Muscle layer of duodenum (tissue), 2 donors: ENCODE measurements at regions not wholly inside any gene's neighbourhood (a gene's known extent, or its start where the extent isn't known, plus 50 kb on each side); places are given as distances from the start of the nearest gene placed in this dataset.

Source experiments
- H3K27ac ChIP-seq: one replicate; pipeline ENCODE4 v1.7.0; 2013; ENCODE audit warnings: mild to moderate bottlenecking, low read length
- H3K27me3 ChIP-seq: one replicate; pipeline ENCODE4 v1.7.0; 2013; ENCODE audit warnings: low read depth, mild to moderate bottlenecking, control low read depth, low read length
- H3K36me3 ChIP-seq, 2 donors: one replicate each; pipeline ENCODE4 v1.7.0; 2013; ENCODE audit warnings: low read length in 2 of 2, control low read depth in 1 of 2, mild to moderate bottlenecking in 1 of 2; ENCODE audit not compliant: insufficient read depth in 2 of 2, control insufficient read depth in 1 of 2
- H3K4me1 ChIP-seq, 2 donors: one replicate each; pipeline ENCODE4 v1.7.0; 2013; ENCODE audit warnings: low read length in 2 of 2, mild to moderate bottlenecking in 2 of 2, control low read depth in 1 of 2, moderate library complexity in 1 of 2; ENCODE audit not compliant: insufficient read depth in 2 of 2, control insufficient read depth in 1 of 2
- H3K4me3 ChIP-seq, 2 donors: one replicate each; pipeline ENCODE4 v1.7.0; 2013; ENCODE audit warnings: low read length in 2 of 2, low read depth in 1 of 2, mild to moderate bottlenecking in 1 of 2
- H3K9me3 ChIP-seq, 2 donors: one replicate each; pipeline ENCODE4 v1.7.0; 2013; ENCODE audit warnings: low read length in 2 of 2, control low read depth in 1 of 2, mild to moderate bottlenecking in 1 of 2; ENCODE audit not compliant: control insufficient read depth in 1 of 2
- donor health status: healthy.

DNA sequence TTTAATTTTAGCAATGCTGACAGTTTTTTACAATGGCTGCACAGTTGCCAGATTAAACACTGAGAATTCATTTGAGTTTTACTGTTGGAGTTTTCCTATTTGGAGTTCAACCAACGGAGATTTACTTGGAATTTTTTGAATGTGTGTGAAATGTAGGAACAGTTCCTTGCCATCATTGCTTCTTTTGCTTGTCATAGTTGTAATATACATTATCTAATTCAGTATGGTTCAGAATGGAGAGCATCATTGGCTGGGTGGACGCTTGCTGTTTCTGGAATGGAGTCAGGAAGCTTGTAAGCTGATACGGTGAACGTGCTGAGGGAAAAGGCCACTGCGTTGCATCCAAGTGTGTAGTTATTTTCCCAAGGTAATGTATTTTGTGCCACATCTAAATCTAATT lies 404.3 kb upstream of the KLF6 start:
- H3K4me3 ChIP-seq = no peak overlapping the region
- no peaks in the 10 kb centered on the region for H3K36me3 ChIP-seq
- no peaks in the 10 kb centered on the region for H3K4me1 ChIP-seq
- no peak overlapping the region for H3K27ac ChIP-seq
- no peaks in the 10 kb centered on the region for H3K9me3 ChIP-seq
- H3K27me3 ChIP-seq = no peaks in the 10 kb centered on the region

DNA sequence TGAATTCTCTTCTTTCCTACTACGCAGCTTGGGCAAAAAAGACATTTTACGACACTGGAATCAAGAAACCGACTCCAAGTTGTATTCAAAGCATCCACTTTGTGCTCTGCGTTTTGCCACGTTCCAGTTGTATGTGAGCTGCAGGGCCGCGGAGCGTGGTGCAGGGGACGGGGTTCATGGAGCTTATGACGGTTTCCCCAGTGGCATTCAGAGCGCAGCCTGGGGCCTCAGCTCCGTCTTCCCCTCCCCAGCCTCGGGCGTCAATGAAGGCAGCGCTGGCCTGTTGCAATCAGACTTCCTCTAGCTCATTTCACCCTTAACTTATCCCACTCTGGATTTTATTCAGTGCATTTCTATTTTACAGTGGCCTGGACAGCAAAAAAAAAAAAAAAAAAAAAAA lies 403.4 kb upstream of the KLF6 start:
- H3K27ac ChIP-seq = no peak overlapping the region
- no peaks in the 10 kb centered on the region for H3K4me1 ChIP-seq
- no peaks in the 10 kb centered on the region for H3K9me3 ChIP-seq
- no peaks in the 10 kb centered on the region for H3K27me3 ChIP-seq
- H3K4me3 ChIP-seq = no peak overlapping the region
- H3K36me3 ChIP-seq = no peaks in the 10 kb centered on the region

DNA sequence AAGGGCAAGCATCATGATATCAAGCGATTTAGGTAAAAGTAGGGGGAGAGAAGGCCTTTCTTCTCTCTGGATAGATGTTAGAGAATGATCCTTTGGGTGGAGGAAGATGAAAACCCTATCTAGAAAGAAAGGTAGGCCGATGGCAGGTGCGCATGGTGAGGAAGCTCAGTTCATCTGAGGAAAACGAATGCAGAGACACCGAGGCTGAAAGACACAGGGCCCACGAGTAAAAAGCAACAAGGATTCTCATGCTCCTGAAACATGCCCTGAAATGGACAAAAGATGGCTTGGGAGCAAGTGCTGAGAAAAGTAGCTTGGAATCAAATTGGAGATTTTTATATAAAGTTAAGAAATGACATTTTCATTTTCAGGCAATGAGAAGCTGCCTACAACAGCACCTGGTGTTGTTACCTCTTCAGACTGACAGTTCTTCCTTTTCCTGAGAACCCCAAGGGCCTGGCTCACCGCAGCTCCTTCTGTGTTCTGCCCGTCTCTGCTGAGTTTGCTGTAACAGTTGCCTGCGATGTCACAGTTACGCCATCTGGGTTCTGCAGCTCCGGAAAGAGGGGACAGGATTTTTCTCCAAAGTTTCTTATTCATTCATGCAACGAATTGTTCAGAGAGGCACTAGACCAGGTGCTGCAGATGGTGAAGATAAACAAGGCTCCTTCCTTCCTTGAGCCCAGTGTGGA lies 402.0 kb upstream of the KLF6 start:
- Histone ChIP-seq H3K27me3 (no peaks in the 10 kb centered on the region), H3K4me3 (no peak overlapping the region), H3K27ac (no peak overlapping the region), H3K9me3 (no peaks in the 10 kb centered on the region), H3K4me1 (no peaks in the 10 kb centered on the region), H3K36me3 (no peaks in the 10 kb centered on the region)

DNA sequence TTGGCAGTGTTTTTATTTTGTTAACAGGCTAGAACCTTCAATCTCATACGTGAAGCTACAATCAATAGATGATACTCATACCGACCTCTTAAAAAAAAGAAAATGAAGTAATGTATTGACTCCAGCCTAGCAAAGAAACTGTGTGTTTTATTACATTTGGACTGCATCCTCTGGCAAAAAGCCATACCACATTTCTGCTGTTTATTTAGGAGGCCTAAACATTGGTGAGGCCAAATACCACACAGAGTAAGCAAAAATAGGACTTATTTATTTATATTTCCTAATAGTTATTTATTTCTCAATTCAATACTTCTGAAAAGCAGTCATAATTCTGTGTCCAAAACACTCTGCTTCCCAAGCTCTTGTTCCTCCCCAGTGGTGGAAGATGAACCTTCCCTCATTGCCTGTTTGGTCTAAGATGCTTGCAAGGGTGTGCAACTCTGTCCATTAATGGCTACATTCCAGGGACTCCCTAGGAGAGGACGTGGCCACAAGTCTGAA lies 398.8 kb upstream of the KLF6 start:
- Histone ChIP-seq H3K27me3 (no peaks in the 10 kb centered on the region), H3K4me3 (no peak overlapping the region), H3K9me3 (no peaks in the 10 kb centered on the region), H3K36me3 (no peaks in the 10 kb centered on the region), H3K27ac (no peak overlapping the region), H3K4me1 (no peaks in the 10 kb centered on the region)

DNA sequence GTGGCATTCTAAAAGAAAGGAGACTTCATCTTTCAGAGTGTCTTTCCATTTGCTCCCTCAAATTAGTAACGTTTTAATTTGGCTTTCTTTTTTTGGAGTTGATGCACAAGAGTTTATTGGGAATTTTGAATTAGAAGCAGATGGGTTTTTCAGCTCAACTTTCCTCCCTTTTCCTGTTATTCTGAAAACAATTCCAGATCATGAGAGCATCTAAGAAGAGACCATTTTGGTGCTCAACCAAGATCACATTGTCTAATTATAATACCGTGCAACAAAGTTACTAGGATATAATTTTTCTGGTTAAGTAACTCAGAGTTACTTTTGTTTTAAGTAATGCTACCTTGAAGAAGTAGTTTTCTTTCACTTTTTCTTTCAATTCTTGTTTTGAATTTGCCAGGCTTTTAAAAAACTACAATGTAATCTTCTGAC lies 396.6 kb upstream of the KLF6 start:
- Histone ChIP-seq H3K36me3 (no peaks in the 10 kb centered on the region), H3K9me3 (no peaks in the 10 kb centered on the region), H3K4me3 (no peak overlapping the region), H3K4me1 (no peaks in the 10 kb centered on the region), H3K27me3 (no peaks in the 10 kb centered on the region), H3K27ac (no peak overlapping the region)

DNA sequence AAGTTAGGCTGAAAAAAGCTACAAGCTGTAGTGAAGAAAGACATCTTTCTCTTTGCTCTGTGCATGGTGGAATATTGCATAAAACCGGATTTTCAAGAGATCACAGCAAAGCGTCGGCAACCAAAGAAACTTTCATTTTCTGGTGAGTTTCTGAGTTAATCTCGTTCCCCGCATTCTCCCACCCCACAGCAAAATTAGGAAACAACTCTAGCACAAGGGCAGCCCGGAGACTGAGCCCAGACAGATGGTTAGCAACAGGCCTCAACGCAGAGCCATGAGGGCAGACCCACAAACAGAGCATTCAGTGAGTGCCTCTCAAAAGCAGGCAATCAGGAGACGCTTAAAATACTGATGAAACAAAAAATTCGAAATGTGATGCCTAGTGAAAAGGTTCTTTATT lies 396.1 kb upstream of the KLF6 start:
- no peaks in the 10 kb centered on the region for H3K36me3 ChIP-seq
- no peak overlapping the region for H3K4me3 ChIP-seq
- no peaks in the 10 kb centered on the region for H3K4me1 ChIP-seq
- H3K9me3 ChIP-seq = no peaks in the 10 kb centered on the region
- no peaks in the 10 kb centered on the region for H3K27me3 ChIP-seq
- no peak overlapping the region for H3K27ac ChIP-seq

DNA sequence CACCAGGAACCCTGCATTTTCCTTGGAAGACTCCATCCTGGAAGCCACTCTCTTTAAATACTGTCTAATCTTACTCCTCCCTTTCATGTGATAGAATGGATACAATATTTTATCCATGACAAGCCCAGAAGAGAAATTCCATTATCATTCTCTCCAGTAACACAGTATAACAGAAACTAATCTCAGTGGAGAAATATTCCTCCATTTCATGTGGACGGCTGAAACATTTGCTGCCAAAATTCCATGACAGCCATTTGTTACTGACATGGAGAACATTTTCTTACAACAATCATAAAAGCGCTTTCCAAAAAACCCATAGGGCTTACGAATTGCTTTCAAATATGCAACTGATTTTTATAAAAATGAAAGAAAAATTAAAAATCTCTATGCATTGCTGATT lies 392.8 kb upstream of the KLF6 start:
- H3K9me3 ChIP-seq = peaks cover 0 to 5% of the 10 kb centered on the region in 2 donors
- no peak overlapping the region for H3K4me3 ChIP-seq
- no peaks in the 10 kb centered on the region for H3K36me3 ChIP-seq
- no peaks in the 10 kb centered on the region for H3K4me1 ChIP-seq
- H3K27me3 ChIP-seq = no peaks in the 10 kb centered on the region
- H3K27ac ChIP-seq = no peak overlapping the region

DNA sequence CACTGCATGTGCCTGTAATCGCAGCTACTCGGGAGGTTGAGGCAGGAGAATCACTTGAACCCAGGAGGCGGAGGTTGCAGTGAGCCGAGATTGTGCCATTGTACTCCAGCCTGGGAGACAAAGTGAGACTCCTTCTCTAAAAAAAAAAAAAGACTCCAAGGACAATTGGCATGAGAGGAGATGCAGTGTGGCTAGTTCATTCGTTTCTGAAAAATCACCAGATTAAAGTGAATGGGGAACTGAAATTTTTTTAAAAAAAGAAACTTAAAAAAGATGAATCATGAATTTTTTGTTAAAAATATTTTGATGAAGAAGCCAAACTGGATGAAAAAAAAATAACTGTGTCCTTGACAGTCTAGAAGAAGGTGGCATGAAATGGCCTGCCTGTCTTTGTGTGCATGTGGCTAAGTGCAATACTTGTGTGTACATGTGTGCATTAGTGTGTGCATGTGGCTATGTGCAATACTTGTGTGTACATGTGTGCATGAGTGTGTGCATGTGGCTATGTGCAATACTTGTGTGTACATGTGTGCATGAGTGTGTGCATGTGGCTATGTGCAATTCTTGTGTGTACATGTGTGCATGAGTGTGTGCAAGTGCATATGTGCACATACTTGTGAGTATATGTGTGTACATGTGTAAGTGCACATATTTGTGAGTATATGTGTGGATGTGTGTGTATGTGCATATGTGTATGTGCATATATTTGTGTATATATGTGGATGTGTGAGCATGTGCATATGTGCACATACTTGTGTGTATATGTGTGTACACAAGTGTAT lies 391.7 kb upstream of the KLF6 start:
- Histone ChIP-seq H3K4me1 (no peaks in the 10 kb centered on the region), H3K27me3 (no peaks in the 10 kb centered on the region), H3K4me3 (no peak overlapping the region), H3K36me3 (no peaks in the 10 kb centered on the region), H3K9me3 (peaks cover 0 to 9% of the 10 kb centered on the region in 2 donors), H3K27ac (no peak overlapping the region)

DNA sequence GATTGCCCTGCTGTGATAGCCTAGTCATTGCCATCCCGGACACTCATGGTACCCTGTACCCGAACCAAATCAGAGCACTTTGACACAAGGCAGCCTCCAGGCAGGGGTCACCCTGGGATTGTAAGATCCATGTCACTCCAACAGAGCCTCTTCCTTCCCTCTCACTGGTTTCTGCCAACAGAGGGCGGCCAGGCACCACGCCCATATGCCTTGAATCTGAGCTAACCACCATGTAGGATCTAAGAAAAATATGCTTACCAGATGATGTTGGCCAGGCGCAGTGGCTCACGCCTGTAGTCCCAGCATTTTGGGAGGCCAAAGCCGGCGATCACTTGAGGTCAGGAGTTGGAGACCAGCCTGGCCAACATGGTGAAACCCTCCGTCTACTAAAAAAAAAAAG lies 389.2 kb upstream of the KLF6 start:
- H3K27me3 ChIP-seq = no peaks in the 10 kb centered on the region
- H3K9me3 ChIP-seq = peaks cover 0 to 9% of the 10 kb centered on the region in 2 donors
- no peak overlapping the region for H3K27ac ChIP-seq
- no peaks in the 10 kb centered on the region for H3K36me3 ChIP-seq
- H3K4me1 ChIP-seq = no peaks in the 10 kb centered on the region
- H3K4me3 ChIP-seq = no peak overlapping the region

DNA sequence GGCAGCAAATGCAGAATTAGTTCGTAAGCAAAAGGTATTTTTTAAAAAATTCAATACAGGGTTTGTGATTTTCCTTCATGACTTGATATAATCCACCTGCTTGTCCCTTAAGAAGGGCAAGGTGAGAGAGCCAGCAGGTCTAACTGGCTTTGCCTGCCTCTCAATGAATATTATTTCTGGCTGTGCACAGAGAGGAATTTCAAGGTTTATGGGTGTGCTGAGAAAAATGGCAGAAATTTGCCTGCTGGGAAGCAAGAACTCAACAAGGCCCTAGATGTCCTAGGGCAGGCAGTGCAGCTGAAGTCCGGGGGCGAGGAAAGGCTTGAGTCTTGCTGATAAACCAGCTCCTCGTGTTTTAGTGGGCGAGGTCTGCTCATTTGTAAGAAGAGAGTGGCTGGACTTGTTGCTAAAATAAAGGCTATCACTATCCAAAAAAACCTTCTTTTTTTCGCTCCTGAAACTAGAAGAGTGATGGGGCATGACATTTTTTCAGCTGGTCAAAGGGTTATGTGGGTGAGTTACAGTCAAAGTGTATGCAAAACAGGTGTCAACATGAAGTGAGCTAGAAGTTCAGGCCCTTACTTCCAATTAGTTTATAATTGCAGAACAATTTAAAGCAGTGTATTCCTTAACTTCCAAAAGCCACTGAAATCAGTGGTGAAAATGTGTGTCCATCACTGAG lies 385.8 kb upstream of the KLF6 start:
- H3K4me3 ChIP-seq = no peak overlapping the region
- peaks cover 0 to 9% of the 10 kb centered on the region in 2 donors for H3K9me3 ChIP-seq
- H3K36me3 ChIP-seq = no peaks in the 10 kb centered on the region
- no peak overlapping the region for H3K27ac ChIP-seq
- no peaks in the 10 kb centered on the region for H3K27me3 ChIP-seq
- no peaks in the 10 kb centered on the region for H3K4me1 ChIP-seq

DNA sequence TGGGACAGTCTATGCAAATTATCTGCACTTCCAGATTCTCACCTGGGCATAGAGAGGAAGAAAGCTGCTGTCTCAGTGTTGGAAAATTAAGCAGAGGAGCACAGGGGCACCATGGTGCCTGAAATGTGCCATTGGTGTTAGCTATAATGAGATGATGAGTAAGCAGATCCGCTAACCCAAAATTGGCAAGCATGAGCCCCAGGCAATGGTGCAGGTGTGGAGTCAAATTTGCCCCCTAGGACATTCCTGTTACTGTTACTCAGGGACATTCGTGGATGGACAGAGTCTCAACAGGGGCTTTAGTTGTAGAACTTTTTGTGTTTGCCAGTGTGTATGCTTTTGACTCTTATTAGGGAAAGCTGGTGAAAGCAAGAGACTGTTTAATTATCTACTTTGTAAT lies 385.2 kb upstream of the KLF6 start:
- Histone ChIP-seq H3K27ac (no peak overlapping the region), H3K27me3 (no peaks in the 10 kb centered on the region), H3K36me3 (no peaks in the 10 kb centered on the region), H3K9me3 (peaks cover 0 to 9% of the 10 kb centered on the region in 2 donors), H3K4me3 (no peak overlapping the region), H3K4me1 (no peaks in the 10 kb centered on the region)
